Glutamatergic neuron (in vitro differentiated cells): ENCODE measurements at regions not wholly inside any gene's neighbourhood (a gene's known extent, or its start where the extent isn't known, plus 50 kb on each side); places are given as distances from the start of the nearest gene placed in this dataset.

Experiments
- DNase-seq: peaks from one replicate; pipeline ENCODE4 v3.0.0; 2022
- H3K27ac Mint-ChIP-seq: one replicate; pipeline ENCODE4 v1.8.0; 2020; ENCODE audit warnings: mild to moderate bottlenecking, mixed read lengths, inconsistent platforms; ENCODE audit not compliant: unreplicated experiment
- H3K27me3 Mint-ChIP-seq: one replicate; pipeline ENCODE4 v1.8.0; 2020; ENCODE audit warnings: mild to moderate bottlenecking, moderate library complexity, mixed read lengths, inconsistent platforms; ENCODE audit not compliant: unreplicated experiment
- H3K36me3 Mint-ChIP-seq: one replicate; pipeline ENCODE4 v1.8.0; 2020; ENCODE audit warnings: mild to moderate bottlenecking, mixed read lengths, inconsistent platforms; ENCODE audit not compliant: unreplicated experiment
- H3K4me1 Mint-ChIP-seq: one replicate; pipeline ENCODE4 v1.8.0; 2020; ENCODE audit warnings: mild to moderate bottlenecking, low read depth, mixed read lengths, inconsistent platforms; ENCODE audit not compliant: unreplicated experiment
- H3K4me3 Mint-ChIP-seq: one replicate; pipeline ENCODE4 v1.8.0; 2020; ENCODE audit warnings: mild to moderate bottlenecking, mixed read lengths, inconsistent platforms; ENCODE audit not compliant: unreplicated experiment
- H3K9me3 Mint-ChIP-seq: one replicate; pipeline ENCODE4 v1.8.0; 2020; ENCODE audit warnings: mild to moderate bottlenecking, moderate library complexity, mixed read lengths, inconsistent platforms; ENCODE audit not compliant: unreplicated experiment
- TF ChIP-seq, protein P1 (sequence below): fragments of 200-600 bp; sonication (generic); IDR thresholded peaks from one replicate; pipeline ENCODE4 v1.5.0; 2021; ENCODE audit not compliant: partially characterized antibody, unreplicated experiment

DNA sequence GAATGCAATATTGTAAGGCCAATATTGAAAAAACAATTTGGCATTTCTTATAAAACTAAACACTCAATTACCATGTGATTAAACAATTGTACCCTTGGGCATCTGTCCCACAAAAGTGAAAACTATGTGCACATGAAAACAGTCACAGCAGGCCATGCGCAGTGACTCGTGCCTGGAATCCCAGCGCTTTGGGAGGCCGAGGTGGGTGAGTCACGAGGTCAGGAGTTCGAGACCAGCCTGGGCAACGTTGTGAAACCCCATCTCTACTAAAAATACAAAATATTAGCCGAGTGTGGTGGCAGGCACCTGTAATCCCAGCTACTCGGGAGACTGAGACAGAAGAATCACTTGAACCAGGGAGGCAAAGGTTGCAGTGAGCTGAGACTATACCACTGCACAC lies 343.7 kb downstream of the DMRTA1 start:
- no peak overlapping the region for H3K4me3 Mint-ChIP-seq
- no peak overlapping the region for H3K27ac Mint-ChIP-seq
- H3K9me3 Mint-ChIP-seq = peaks cover 2% of the 10 kb centered on the region
- no peak for DNase-seq
- no peaks in the 10 kb centered on the region for H3K36me3 Mint-ChIP-seq
- TF ChIP-seq, protein P1, sequence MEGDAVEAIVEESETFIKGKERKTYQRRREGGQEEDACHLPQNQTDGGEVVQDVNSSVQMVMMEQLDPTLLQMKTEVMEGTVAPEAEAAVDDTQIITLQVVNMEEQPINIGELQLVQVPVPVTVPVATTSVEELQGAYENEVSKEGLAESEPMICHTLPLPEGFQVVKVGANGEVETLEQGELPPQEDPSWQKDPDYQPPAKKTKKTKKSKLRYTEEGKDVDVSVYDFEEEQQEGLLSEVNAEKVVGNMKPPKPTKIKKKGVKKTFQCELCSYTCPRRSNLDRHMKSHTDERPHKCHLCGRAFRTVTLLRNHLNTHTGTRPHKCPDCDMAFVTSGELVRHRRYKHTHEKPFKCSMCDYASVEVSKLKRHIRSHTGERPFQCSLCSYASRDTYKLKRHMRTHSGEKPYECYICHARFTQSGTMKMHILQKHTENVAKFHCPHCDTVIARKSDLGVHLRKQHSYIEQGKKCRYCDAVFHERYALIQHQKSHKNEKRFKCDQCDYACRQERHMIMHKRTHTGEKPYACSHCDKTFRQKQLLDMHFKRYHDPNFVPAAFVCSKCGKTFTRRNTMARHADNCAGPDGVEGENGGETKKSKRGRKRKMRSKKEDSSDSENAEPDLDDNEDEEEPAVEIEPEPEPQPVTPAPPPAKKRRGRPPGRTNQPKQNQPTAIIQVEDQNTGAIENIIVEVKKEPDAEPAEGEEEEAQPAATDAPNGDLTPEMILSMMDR = no peak
- H3K27me3 Mint-ChIP-seq = no peaks in the 10 kb centered on the region
- H3K4me1 Mint-ChIP-seq = peaks cover 3% of the 10 kb centered on the region

DNA sequence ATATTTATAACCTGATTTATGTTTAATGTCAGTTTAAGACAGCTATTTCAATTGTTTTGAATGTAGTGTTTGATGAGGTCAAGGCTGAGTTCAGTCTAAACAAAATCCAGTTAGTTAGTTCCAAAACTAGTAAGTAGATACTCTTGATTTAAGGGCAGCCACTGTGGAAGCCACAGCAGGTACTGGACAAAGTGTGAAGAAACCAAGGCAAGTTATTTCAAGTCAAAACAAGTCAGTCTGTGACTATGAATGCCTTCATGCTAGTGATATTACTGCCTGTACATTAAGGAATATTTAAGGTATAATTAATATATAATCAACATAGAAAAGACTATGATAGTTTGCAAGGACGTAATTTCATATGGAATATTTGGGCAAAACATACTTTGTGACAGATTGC lies 362.3 kb downstream of the DMRTA1 start:
- Mint-ChIP-seq H3K4me3 (no peak overlapping the region), H3K27me3 (no peaks in the 10 kb centered on the region), H3K9me3 (peaks cover 2% of the 10 kb centered on the region), H3K4me1 (peaks cover 3% of the 10 kb centered on the region), H3K36me3 (no peaks in the 10 kb centered on the region), H3K27ac (no peak overlapping the region)
- TF ChIP-seq, protein P1 = no peak
- DNase-seq = no peak

GRCh38 chr9:22809371-22809770 lies 362.7 kb downstream of the DMRTA1 start:
- no peak overlapping the region for H3K4me3 Mint-ChIP-seq
- H3K4me1 Mint-ChIP-seq = peaks cover 4% of the 10 kb centered on the region
- no peaks in the 10 kb centered on the region for H3K36me3 Mint-ChIP-seq
- TF ChIP-seq, protein P1 = no peak
- H3K9me3 Mint-ChIP-seq = peaks cover 2% of the 10 kb centered on the region
- no peaks in the 10 kb centered on the region for H3K27me3 Mint-ChIP-seq
- DNase-seq = no peak
- H3K27ac Mint-ChIP-seq = no peak overlapping the region

GRCh38 chr9:22813529-22813928 lies 366.9 kb downstream of the DMRTA1 start:
- Mint-ChIP-seq H3K27me3 (no peaks in the 10 kb centered on the region), H3K27ac (no peak overlapping the region), H3K36me3 (no peaks in the 10 kb centered on the region), H3K4me1 (peaks cover 8% of the 10 kb centered on the region), H3K4me3 (no peak overlapping the region), H3K9me3 (no peaks in the 10 kb centered on the region)
- no peak for DNase-seq
- TF ChIP-seq, protein P1 = no peak

DNA sequence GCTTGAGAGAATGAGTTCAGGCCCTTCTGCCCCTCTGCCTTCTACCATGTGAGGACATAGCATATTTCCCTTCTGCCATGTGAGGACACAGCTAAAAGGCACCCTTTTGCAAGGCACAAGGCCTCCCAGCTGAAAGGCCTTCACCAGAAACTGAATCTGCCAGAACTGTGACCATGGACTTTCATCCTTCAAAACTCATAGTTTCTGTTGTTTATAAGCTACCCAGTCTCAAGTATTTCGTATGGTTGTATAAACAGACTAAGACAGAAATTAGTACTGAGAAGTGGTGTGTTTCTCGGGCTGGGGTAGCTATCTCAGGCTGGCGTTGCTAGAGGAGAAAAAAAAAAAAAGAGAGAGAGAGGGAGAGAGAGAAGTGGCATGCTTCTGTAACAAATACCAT lies 368.6 kb downstream of the DMRTA1 start:
- peaks cover 8% of the 10 kb centered on the region for H3K4me1 Mint-ChIP-seq
- no peaks in the 10 kb centered on the region for H3K27me3 Mint-ChIP-seq
- TF ChIP-seq, protein P1 = no peak
- H3K4me3 Mint-ChIP-seq = no peak overlapping the region
- H3K36me3 Mint-ChIP-seq = no peaks in the 10 kb centered on the region
- H3K27ac Mint-ChIP-seq = no peak overlapping the region
- no peaks in the 10 kb centered on the region for H3K9me3 Mint-ChIP-seq
- DNase-seq = no peak
